H9 (cell line): ENCODE measurements at regions not wholly inside any gene's neighbourhood (a gene's known extent, or its start where the extent isn't known, plus 50 kb on each side); places are given as distances from the start of the nearest gene placed in this dataset.

Source experiments
- DNase-seq: peaks from one replicate; pipeline ENCODE4 v3.0.0-alpha.2; 2017
- H2AFZ ChIP-seq: one replicate; pipeline ENCODE4 v1.6.1; 2013; ENCODE audit warnings: mild to moderate bottlenecking, low read length, control low read depth, moderate library complexity
- H2AK5ac ChIP-seq: 2 replicates; pipeline ENCODE4 v1.6.1; 2013; ENCODE audit warnings: low read length, control low read depth, mixed read lengths; ENCODE audit not compliant: insufficient read length
- H2BK120ac ChIP-seq: one replicate; pipeline ENCODE4 v1.6.1; 2013; ENCODE audit warnings: low read depth, mild to moderate bottlenecking, low read length, control low read depth, inconsistent platforms; ENCODE audit not compliant: poor library complexity, severe bottlenecking
- H2BK12ac ChIP-seq: 2 replicates; pipeline ENCODE4 v1.6.1; 2013; ENCODE audit warnings: low read length, control low read depth, mixed read lengths, low read depth; ENCODE audit not compliant: insufficient read length
- H2BK15ac ChIP-seq: 2 replicates; pipeline ENCODE4 v1.6.1; 2013; ENCODE audit warnings: low read depth, low read length, control low read depth
- H2BK20ac ChIP-seq: one replicate; pipeline ENCODE4 v1.6.1; 2013; ENCODE audit warnings: low read depth, mild to moderate bottlenecking, low read length, control low read depth, inconsistent platforms; ENCODE audit not compliant: poor library complexity, severe bottlenecking
- H2BK5ac ChIP-seq: 2 replicates; pipeline ENCODE4 v1.6.1; 2013; ENCODE audit warnings: low read length, control low read depth, mixed read lengths; ENCODE audit not compliant: insufficient read length
- H3K14ac ChIP-seq: 2 replicates; pipeline ENCODE4 v1.6.1; 2013; ENCODE audit warnings: low read length, control low read depth; ENCODE audit not compliant: insufficient read depth
- H3K18ac ChIP-seq: 2 replicates; pipeline ENCODE4 v1.6.1; 2013; ENCODE audit warnings: low read depth, mild to moderate bottlenecking, mixed read lengths, low read length, control low read depth; ENCODE audit not compliant: insufficient read length
- H3K23ac ChIP-seq: 2 replicates; pipeline ENCODE4 v1.6.1; 2013; ENCODE audit warnings: low read length, control low read depth, mixed read lengths, low read depth; ENCODE audit not compliant: insufficient read length
- H3K23me2 ChIP-seq: 2 replicates; pipeline ENCODE4 v1.6.1; 2013; ENCODE audit warnings: low read depth, mild to moderate bottlenecking, mixed read lengths, low read length, control low read depth; ENCODE audit not compliant: insufficient read length, poor library complexity, severe bottlenecking
- H3K27ac ChIP-seq: 2 replicates; pipeline ENCODE4 v1.5.1; 2013; ENCODE audit warnings: low read length, control low read depth, mixed read lengths, low read depth; ENCODE audit not compliant: insufficient read length
- H3K27me3 ChIP-seq: 2 replicates; pipeline ENCODE4 v1.6.1; 2013; ENCODE audit warnings: low read length, control low read depth, inconsistent platforms; ENCODE audit not compliant: insufficient read depth
- H3K4ac ChIP-seq: 2 replicates; pipeline ENCODE4 v1.6.1; 2013; ENCODE audit warnings: low read depth, mild to moderate bottlenecking, control low read depth, inconsistent platforms, low read length, moderate library complexity
- H3K4me1 ChIP-seq: 2 replicates; pipeline ENCODE4 v1.6.1; 2013; ENCODE audit warnings: low read length, control low read depth, inconsistent platforms; ENCODE audit not compliant: insufficient read depth
- H3K4me2 ChIP-seq: 2 replicates; pipeline ENCODE4 v1.6.1; 2013; ENCODE audit warnings: low read length, control low read depth, mixed read lengths; ENCODE audit not compliant: insufficient read length, insufficient read depth
- H3K56ac ChIP-seq: 2 replicates; pipeline ENCODE4 v1.6.1; 2013; ENCODE audit warnings: low read depth, mild to moderate bottlenecking, mixed read lengths, low read length, control low read depth; ENCODE audit not compliant: insufficient read length
- H3K79me1 ChIP-seq: 2 replicates; pipeline ENCODE4 v1.6.1; 2013; ENCODE audit warnings: low read depth, mild to moderate bottlenecking, moderate library complexity, low read length, control low read depth, inconsistent platforms; ENCODE audit not compliant: insufficient read depth, poor library complexity, severe bottlenecking
- H3K79me2 ChIP-seq: 2 replicates; pipeline ENCODE4 v1.6.1; 2013; ENCODE audit warnings: low read length, control low read depth, inconsistent platforms; ENCODE audit not compliant: insufficient read depth
- H3K9ac ChIP-seq: 2 replicates; pipeline ENCODE4 v1.6.1; 2013; ENCODE audit warnings: low read length, control low read depth, mixed read lengths; ENCODE audit not compliant: insufficient read length; ENCODE audit errors: extremely low read depth
- H3K9me3 ChIP-seq: one replicate; pipeline ENCODE4 v1.6.1; 2013; ENCODE audit warnings: low read depth, low read length, inconsistent platforms; ENCODE audit not compliant: control insufficient read depth
- H3T11ph ChIP-seq: one replicate; pipeline ENCODE4 v1.6.1; 2013; ENCODE audit warnings: mild to moderate bottlenecking, low read length, control low read depth, inconsistent platforms
- H4K20me1 ChIP-seq: one replicate; pipeline ENCODE4 v1.6.1; 2013; ENCODE audit not compliant: control insufficient read depth, insufficient read length, insufficient read depth
- H4K5ac ChIP-seq: 2 replicates; pipeline ENCODE4 v1.6.1; 2013; ENCODE audit warnings: low read depth, mild to moderate bottlenecking, mixed read lengths, low read length, control low read depth; ENCODE audit not compliant: insufficient read length
- H4K8ac ChIP-seq: replicated peaks from 2 replicates; pipeline ENCODE4 v1.6.1; 2013; ENCODE audit warnings: low read length, control low read depth, mixed read lengths, low read depth; ENCODE audit not compliant: insufficient read length
- H4K91ac ChIP-seq: 2 replicates; pipeline ENCODE4 v1.6.1; 2013; ENCODE audit warnings: low read depth, mild to moderate bottlenecking, moderate library complexity, mixed read lengths, low read length, control low read depth; ENCODE audit not compliant: insufficient read length
- H3K27ac Mint-ChIP-seq, 3 experiments: 2 replicates in 2 of 3; 3 replicates in 1 of 3; pipeline ENCODE4 v1.8.0; 2020 to 2021; ENCODE audit warnings: mixed read lengths in 3 of 3, mild to moderate bottlenecking in 1 of 3, moderate library complexity in 1 of 3
- H3K27me3 Mint-ChIP-seq: 2 replicates; pipeline ENCODE4 v1.8.0; 2021; ENCODE audit warnings: low read depth, mild to moderate bottlenecking, moderate library complexity, mixed read lengths
- H3K36me3 Mint-ChIP-seq, 3 experiments: 2 replicates in 2 of 3; 3 replicates in 1 of 3; pipeline ENCODE4 v1.8.0; 2020 to 2021; ENCODE audit warnings: low read depth in 3 of 3, mixed read lengths in 3 of 3; ENCODE audit not compliant: insufficient read depth in 1 of 3
- H3K4me1 Mint-ChIP-seq, 2 experiments: 2 replicates each; pipeline ENCODE4 v1.8.0; 2020; ENCODE audit warnings: mixed read lengths in 2 of 2
- H3K4me3 Mint-ChIP-seq, 2 experiments: 2 replicates in 1 of 2; 3 replicates in 1 of 2; pipeline ENCODE4 v1.8.0; 2020 to 2021; ENCODE audit warnings: mild to moderate bottlenecking in 2 of 2, mixed read lengths in 2 of 2, moderate library complexity in 1 of 2
- H3K9me3 Mint-ChIP-seq, 2 experiments: 2 replicates in 1 of 2; 3 replicates in 1 of 2; pipeline ENCODE4 v1.8.0; 2020; ENCODE audit warnings: mild to moderate bottlenecking in 2 of 2, mixed read lengths in 2 of 2, moderate library complexity in 1 of 2
- TF ChIP-seq, protein P1 (sequence below): fragments of 200-600 bp; sonication (generic); conservative IDR thresholded peaks from 3 replicates; pipeline ENCODE4 v1.8.0; 2021; ENCODE audit warnings: antibody characterized with exemption, mild to moderate bottlenecking

DNA sequence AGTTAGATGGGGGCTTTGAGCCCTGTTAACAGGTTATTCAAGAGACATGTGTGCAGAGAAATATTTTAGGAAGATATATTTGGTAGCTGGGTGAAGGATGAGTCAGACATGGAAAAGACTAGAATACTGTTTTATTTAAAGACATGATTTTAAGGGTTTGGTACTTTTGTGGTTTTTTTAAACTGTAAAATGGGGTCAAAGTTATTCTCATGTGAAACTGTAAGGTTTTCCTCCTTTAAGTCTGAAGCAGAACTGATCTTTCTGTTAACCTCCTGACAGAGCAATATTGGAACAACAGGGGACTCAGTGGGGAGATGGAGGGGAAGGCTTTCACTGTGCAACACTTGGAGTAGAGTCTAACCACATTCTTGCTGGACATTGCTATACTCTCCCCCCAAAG is 112.4 kb upstream of the LSM6 start:
- H3K36me3 Mint-ChIP-seq, result no peaks in the 10 kb centered on the region; a peak in 1 of 7 replicates
- no peak overlapping the region for H3K4me3 Mint-ChIP-seq
- Histone ChIP-seq H3K4me2 (no peak overlapping the region), H3K27me3 (no peaks in the 10 kb centered on the region), H3K56ac (no peak overlapping the region), H3K79me2 (no peaks in the 10 kb centered on the region), H2BK5ac (no peak overlapping the region), H3K4ac (no peak overlapping the region), H4K20me1 (no peaks in the 10 kb centered on the region), H2BK20ac (no peak overlapping the region), H2AK5ac (no peak overlapping the region), H2BK120ac (no peak overlapping the region), H3K23ac (no peak overlapping the region), H3K27ac (no peak overlapping the region), H3K9me3 (no peaks in the 10 kb centered on the region), H4K5ac (no peak overlapping the region), H2BK12ac (no peak overlapping the region), H3T11ph (no peak overlapping the region), H3K23me2 (no peaks in the 10 kb centered on the region), H3K9ac (no peak overlapping the region), H3K18ac (no peak overlapping the region), H2BK15ac (no peak overlapping the region), H3K4me1 (peaks cover 9% of the 10 kb centered on the region; the same call in 1 of the 2 replicates), H4K8ac (no peak overlapping the region), H4K91ac (no peak overlapping the region), H2AFZ (no peak overlapping the region), H3K14ac (no peak overlapping the region), H3K79me1 (no peaks in the 10 kb centered on the region)
- H3K27me3 Mint-ChIP-seq, result peaks cover 2% of the 10 kb centered on the region
- H3K9me3 Mint-ChIP-seq, result no peaks in the 10 kb centered on the region; a peak in 1 of 5 replicates
- peaks cover 14 to 16% of the 10 kb centered on the region in 2 experiments for H3K4me1 Mint-ChIP-seq
- no peak for DNase-seq
- TF ChIP-seq, protein P1, sequence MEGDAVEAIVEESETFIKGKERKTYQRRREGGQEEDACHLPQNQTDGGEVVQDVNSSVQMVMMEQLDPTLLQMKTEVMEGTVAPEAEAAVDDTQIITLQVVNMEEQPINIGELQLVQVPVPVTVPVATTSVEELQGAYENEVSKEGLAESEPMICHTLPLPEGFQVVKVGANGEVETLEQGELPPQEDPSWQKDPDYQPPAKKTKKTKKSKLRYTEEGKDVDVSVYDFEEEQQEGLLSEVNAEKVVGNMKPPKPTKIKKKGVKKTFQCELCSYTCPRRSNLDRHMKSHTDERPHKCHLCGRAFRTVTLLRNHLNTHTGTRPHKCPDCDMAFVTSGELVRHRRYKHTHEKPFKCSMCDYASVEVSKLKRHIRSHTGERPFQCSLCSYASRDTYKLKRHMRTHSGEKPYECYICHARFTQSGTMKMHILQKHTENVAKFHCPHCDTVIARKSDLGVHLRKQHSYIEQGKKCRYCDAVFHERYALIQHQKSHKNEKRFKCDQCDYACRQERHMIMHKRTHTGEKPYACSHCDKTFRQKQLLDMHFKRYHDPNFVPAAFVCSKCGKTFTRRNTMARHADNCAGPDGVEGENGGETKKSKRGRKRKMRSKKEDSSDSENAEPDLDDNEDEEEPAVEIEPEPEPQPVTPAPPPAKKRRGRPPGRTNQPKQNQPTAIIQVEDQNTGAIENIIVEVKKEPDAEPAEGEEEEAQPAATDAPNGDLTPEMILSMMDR, result no peak
- no peak overlapping the region; a peak in 1 of 7 replicates for H3K27ac Mint-ChIP-seq
